GM12878 (cell line): ENCODE measurements at regions not wholly inside any gene's neighbourhood (a gene's known extent, or its start where the extent isn't known, plus 50 kb on each side); places are given as distances from the start of the nearest gene placed in this dataset.

Source experiments
- ETV6 ChIP-seq, 2 experiments: fragments of 450-650 bp in 1 of 2; IDR thresholded peaks in 1 of 2; conservative IDR thresholded peaks in 1 of 2; 2 replicates each; pipeline ENCODE4 v1.6.1; 2014; ENCODE audit warnings: antibody characterized with exemption in 1 of 2, borderline replicate concordance in 1 of 2, low read depth in 1 of 2, mild to moderate bottlenecking in 1 of 2, moderate library complexity in 1 of 2
- MTA2 ChIP-seq: fragments of 450-650 bp; IDR thresholded peaks from 2 replicates; pipeline ENCODE4 v1.6.1; 2016; ENCODE audit warnings: low read depth, mild to moderate bottlenecking, moderate library complexity
- POLR2AphosphoS5 ChIP-seq: IDR thresholded peaks from 2 replicates; pipeline ENCODE4 v1.6.1; 2011; ENCODE audit warnings: mild to moderate bottlenecking, low read length, inconsistent platforms
- TF ChIP-seq, protein P1 (sequence below): IDR thresholded peaks from 2 replicates; pipeline ENCODE4 v1.6.1; 2011; ENCODE audit warnings: borderline replicate concordance, low read depth, mild to moderate bottlenecking, moderate library complexity, low read length; ENCODE audit not compliant: insufficient read depth, poor library complexity, severe bottlenecking

GRCh38 chr1:4317207-4317606 lies 337.2 kb upstream of the AJAP1 start:
- TF ChIP-seq POLR2AphosphoS5 = no peak
- TF ChIP-seq MTA2 = no peak
- TF ChIP-seq, protein P1, sequence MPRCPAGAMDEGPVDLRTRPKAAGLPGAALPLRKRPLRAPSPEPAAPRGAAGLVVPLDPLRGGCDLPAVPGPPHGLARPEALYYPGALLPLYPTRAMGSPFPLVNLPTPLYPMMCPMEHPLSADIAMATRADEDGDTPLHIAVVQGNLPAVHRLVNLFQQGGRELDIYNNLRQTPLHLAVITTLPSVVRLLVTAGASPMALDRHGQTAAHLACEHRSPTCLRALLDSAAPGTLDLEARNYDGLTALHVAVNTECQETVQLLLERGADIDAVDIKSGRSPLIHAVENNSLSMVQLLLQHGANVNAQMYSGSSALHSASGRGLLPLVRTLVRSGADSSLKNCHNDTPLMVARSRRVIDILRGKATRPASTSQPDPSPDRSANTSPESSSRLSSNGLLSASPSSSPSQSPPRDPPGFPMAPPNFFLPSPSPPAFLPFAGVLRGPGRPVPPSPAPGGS = no peak
- no peak for TF ChIP-seq ETV6 (conservative IDR thresholded peaks at IDR 0.05 in 1 of 2, IDR thresholded peaks at IDR 0.05 in 1 of 2; ENCODE audit: borderline replicate concordance in 1 of 2, low read depth in 1 of 2)
